Esophagus squamous epithelium (tissue), 5 donors: ENCODE measurements at regions not wholly inside any gene's neighbourhood (a gene's known extent, or its start where the extent isn't known, plus 50 kb on each side); places are given as distances from the start of the nearest gene placed in this dataset.
"Not testable (repeated sequence)": the region's sequence is repeated elsewhere in the genome, so short reads cannot be mapped to it uniquely, and the experiment has no call there.

ENCODE experiments used
- DNase-seq: peaks from one replicate; lab custom pipeline; 2025; lab: John Stamatoyannopoulos, UW
- H3K27ac ChIP-seq, 4 donors: fragments of 200-600 bp; sonication (generic); one replicate each; pipeline ENCODE4 v1.5.1; 2016 to 2019; ENCODE audit warnings: mild to moderate bottlenecking in 1 of 4
- H3K27me3 ChIP-seq, 4 donors: fragments of 200-600 bp; sonication (generic); 1 replicate in 3 of 4; 2 replicates in 1 of 4; pipeline versions ENCODE4 v1.5.1 to v1.6.0; 2017 to 2021; ENCODE audit warnings: antibody characterized with exemption in 1 of 4
- H3K36me3 ChIP-seq, 3 donors: fragments of 200-600 bp; sonication (generic); one replicate each; pipeline ENCODE4 v1.5.1; 2016 to 2019
- H3K4me1 ChIP-seq, 3 donors: fragments of 200-600 bp; sonication (generic); one replicate each; pipeline ENCODE4 v1.5.1; 2017 to 2019
- H3K4me3 ChIP-seq, 4 donors: fragments of 200-600 bp; sonication (generic); 1 replicate in 3 of 4; 2 replicates in 1 of 4; pipeline ENCODE4 v1.5.1; 2016 to 2019; ENCODE audit warnings: mild to moderate bottlenecking in 2 of 4, moderate library complexity in 1 of 4
- H3K9me3 ChIP-seq, 3 donors: fragments of 200-600 bp; sonication (generic); one replicate each; pipeline ENCODE4 v1.5.1; 2016 to 2019
- POLR2A ChIP-seq, 4 donors: fragments of 450-650 bp; IDR thresholded peaks; one replicate each; pipeline ENCODE4 v1.6.1; 2017; ENCODE audit warnings: antibody characterized with exemption in 4 of 4, mild to moderate bottlenecking in 4 of 4, moderate library complexity in 3 of 4
- WGBS, 2 donors: methylation state at CpG; one replicate each; pipeline ENCODE4 v1.1.5; 2018; 5-methylcytosine and 5-hydroxymethylcytosine counted together
- intact Hi-C: fragments of 100-400 bp; cut with DNase I; formaldehyde crosslinking; loops from one replicate; pipeline ENCODE4 v1.15.0; 2022
- TF ChIP-seq, protein P1 (sequence below), 6 experiments: fragments of 450-650 bp in 4 of 6; fragments of 200-600 bp in 2 of 6; sonication (generic) in 2 of 6; IDR thresholded peaks; one replicate each; pipeline ENCODE4 v1.5.1; 2016 to 2019; ENCODE audit warnings: antibody characterized with exemption in 6 of 6, mild to moderate bottlenecking in 4 of 6, moderate library complexity in 4 of 6
- donor health status: DM: yes; HTN: yes; CAD: no.

DNA sequence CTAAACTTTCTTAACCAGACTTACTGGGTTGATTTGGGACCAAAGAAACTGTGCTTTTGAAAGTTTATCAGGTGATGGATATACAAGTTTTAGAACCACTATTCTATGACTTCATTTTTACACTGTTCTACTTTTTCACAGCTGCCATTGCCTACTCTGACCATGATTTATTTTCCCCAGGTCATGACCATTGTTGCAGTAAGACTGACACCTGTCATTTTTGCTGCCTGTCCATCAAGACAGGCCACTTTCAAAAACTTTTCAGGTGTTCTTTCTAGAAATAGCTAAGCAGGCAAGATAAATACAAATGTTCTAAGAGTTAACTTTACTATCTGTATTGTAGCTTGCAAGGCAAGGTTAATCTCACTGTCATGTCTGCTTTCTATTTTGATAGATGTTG lies 147.9 kb upstream of the SEMA3C start:
- no peaks in the 10 kb centered on the region for H3K27me3 ChIP-seq
- no peaks in the 10 kb centered on the region for H3K36me3 ChIP-seq
- TF ChIP-seq, protein P1, sequence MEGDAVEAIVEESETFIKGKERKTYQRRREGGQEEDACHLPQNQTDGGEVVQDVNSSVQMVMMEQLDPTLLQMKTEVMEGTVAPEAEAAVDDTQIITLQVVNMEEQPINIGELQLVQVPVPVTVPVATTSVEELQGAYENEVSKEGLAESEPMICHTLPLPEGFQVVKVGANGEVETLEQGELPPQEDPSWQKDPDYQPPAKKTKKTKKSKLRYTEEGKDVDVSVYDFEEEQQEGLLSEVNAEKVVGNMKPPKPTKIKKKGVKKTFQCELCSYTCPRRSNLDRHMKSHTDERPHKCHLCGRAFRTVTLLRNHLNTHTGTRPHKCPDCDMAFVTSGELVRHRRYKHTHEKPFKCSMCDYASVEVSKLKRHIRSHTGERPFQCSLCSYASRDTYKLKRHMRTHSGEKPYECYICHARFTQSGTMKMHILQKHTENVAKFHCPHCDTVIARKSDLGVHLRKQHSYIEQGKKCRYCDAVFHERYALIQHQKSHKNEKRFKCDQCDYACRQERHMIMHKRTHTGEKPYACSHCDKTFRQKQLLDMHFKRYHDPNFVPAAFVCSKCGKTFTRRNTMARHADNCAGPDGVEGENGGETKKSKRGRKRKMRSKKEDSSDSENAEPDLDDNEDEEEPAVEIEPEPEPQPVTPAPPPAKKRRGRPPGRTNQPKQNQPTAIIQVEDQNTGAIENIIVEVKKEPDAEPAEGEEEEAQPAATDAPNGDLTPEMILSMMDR (IDR thresholded peaks at IDR 0.05): no peak
- no peak for TF ChIP-seq POLR2A (IDR thresholded peaks at IDR 0.05)
- no peak overlapping the region for H3K4me3 ChIP-seq
- no peak for DNase-seq
- intact Hi-C loops: no loop called here
- H3K27ac ChIP-seq: no peak overlapping the region
- H3K4me1 ChIP-seq: peaks cover 0 to 6% (median 0%) of the 10 kb centered on the region in 3 donors
- no peaks in the 10 kb centered on the region for H3K9me3 ChIP-seq

DNA sequence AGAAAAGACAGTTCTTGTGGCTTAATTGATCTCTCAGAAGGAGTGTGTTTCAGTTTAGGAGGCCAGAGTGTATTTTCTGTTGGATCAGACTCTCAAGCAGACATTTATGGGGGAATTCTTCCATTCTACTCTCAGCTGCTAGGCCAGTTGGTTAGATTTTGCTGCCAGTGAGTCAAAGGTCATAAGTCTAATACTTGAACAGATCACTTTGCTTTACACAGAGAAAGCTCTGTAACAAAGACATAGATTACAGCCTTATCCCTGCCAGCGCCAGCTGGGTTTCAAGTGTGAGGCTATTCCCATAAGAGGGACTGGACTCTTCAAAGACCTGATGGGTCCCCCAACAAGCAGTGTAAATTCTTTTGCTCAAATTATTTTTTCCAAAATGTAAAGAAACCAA lies 145.6 kb upstream of the SEMA3C start:
- Histone ChIP-seq H3K4me3 (no peak overlapping the region), H3K4me1 (peaks cover 0 to 6% (median 0%) of the 10 kb centered on the region in 3 donors), H3K36me3 (no peaks in the 10 kb centered on the region), H3K27ac (no peak overlapping the region), H3K27me3 (no peaks in the 10 kb centered on the region), H3K9me3 (no peaks in the 10 kb centered on the region)
- TF ChIP-seq, protein P1 (IDR thresholded peaks at IDR 0.05): no peak
- no peak for DNase-seq
- intact Hi-C loops: no loop called here
- WGBS, 2 donors: 76 to 100% methylated on average over 1 of the region's 1 CpG

DNA sequence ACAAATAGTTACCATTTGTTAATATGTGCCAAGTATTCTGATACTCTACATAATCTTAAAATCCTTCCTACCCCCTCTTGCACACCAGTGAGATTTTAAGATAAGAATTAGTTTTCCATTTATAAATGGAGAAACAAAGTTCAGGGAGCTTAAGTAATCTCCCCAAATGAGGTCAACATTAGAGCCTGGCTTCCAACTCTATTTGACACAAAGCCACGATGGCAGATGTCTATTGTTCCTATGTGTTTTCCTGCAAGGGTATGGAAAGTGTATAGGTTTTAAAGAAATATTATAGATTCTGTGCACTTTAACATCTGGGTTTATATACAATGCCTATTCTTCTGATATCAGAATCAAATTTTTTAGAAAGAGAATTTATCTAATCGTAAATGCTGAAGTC lies 143.9 kb upstream of the SEMA3C start:
- H3K27me3 ChIP-seq: no peaks in the 10 kb centered on the region
- intact Hi-C loops: no loop called here
- H3K4me3 ChIP-seq: no peak overlapping the region
- no peaks in the 10 kb centered on the region for H3K9me3 ChIP-seq
- WGBS, 2 donors: 64 to 66% methylated on average over 2 of the region's 2 CpGs
- H3K36me3 ChIP-seq: no peaks in the 10 kb centered on the region
- no peak for TF ChIP-seq POLR2A (IDR thresholded peaks at IDR 0.05)
- TF ChIP-seq, protein P1 (IDR thresholded peaks at IDR 0.05): no peak
- no peak for DNase-seq
- H3K27ac ChIP-seq: no peak overlapping the region
- peaks cover 0 to 6% (median 0%) of the 10 kb centered on the region in 3 donors for H3K4me1 ChIP-seq

DNA sequence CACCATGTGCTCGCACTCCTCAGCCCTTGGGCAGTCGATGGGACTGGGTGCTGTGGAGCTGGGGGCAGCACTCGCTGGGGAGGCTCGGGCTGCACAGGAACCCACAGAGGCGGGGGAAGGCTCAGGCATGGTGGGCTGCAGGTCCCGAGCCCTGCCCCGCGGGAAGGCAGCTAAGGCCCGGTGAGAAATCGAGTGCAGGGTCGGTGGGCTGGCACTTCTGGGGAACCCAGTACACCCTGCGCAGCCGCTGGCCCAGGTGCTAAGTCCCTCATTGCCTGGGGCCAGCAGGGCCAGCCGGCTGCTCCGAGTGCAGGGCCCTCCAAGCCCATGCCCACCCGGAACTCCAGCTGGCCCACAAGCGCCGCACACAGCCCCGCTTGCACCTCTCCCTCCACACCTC lies 138.6 kb upstream of the SEMA3C start:
- H3K4me3 ChIP-seq, H3K27me3 ChIP-seq, DNase-seq, intact Hi-C loops, H3K4me1 ChIP-seq, H3K36me3 ChIP-seq, H3K9me3 ChIP-seq, H3K27ac ChIP-seq: not testable (repeated sequence)
- 100% methylated on average over 3 of the region's 19 CpGs; no CpG with 5 or more reads in 1 of the 2 donors for WGBS, 2 donors

DNA sequence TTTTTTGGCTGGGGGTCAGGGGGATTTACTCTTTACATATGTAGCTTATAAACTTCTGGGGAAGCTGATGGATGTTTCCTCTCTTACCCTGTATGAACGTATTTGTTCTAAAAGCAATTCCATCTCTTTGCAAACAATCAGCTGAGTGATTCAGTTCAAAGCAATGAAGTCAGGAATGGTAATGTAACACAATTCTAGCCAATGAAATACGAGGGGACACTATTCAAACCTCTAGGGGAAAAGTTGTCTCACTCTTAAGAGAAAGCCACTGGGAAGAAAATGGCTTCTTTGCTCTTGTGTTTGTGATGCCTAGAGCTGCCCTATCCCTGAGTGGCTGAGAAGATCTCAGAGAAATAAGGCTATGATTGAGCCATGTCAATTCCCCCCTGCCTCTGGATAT lies 134.8 kb upstream of the SEMA3C start:
- intact Hi-C loops: no loop called here
- 36 to 47% methylated on average over 2 of the region's 2 CpGs for WGBS, 2 donors
- no peak overlapping the region for H3K4me3 ChIP-seq
- H3K9me3 ChIP-seq: no peaks in the 10 kb centered on the region
- no peaks in the 10 kb centered on the region for H3K4me1 ChIP-seq
- H3K27me3 ChIP-seq: no peaks in the 10 kb centered on the region
- no peak overlapping the region for H3K27ac ChIP-seq
- no peak for DNase-seq
- no peaks in the 10 kb centered on the region for H3K36me3 ChIP-seq
- TF ChIP-seq POLR2A (IDR thresholded peaks at IDR 0.05): no peak

DNA sequence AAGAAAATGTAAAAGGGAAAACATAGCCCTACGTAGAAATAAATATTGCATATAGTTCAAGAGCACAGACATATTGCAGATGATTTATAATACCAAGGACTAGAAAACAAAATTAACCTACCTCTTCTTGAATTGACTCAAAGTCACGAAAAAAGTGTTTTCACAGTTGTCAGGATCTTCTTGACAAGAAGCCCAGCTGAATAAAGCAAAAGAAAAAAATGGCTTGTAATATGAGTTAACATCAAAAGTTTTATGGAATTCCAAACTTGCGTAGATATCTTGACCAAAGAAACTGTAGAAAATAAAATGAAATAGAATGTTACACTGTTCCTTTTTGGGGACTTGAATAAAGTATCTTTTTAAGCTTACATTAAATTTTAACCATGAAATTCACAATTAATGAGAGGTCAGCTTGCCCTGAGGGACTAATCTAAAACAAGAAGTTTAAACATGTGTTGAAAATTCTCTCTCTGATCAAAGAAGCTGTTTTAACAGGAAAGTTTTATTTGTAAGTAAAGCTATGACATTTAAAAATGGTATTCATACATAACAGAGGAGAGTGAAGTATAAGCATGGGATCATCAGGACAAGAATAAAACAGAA lies 133.1 kb upstream of the SEMA3C start:
- H3K9me3 ChIP-seq: peaks cover 0 to 6% (median 1%) of the 10 kb centered on the region in 3 donors
- no peaks in the 10 kb centered on the region for H3K36me3 ChIP-seq
- intact Hi-C loops: no loop called here
- H3K4me3 ChIP-seq: no peak overlapping the region
- WGBS, 2 donors: 46 to 53% methylated on average over 3 of the region's 3 CpGs
- H3K4me1 ChIP-seq: no peaks in the 10 kb centered on the region
- no peaks in the 10 kb centered on the region for H3K27me3 ChIP-seq
- no peak for DNase-seq
- TF ChIP-seq, protein P1 (IDR thresholded peaks at IDR 0.05): no peak
- TF ChIP-seq POLR2A (IDR thresholded peaks at IDR 0.05): no peak
- H3K27ac ChIP-seq: no peak overlapping the region
